ENCODE measurements at regions not wholly inside any gene's neighbourhood (a gene's known extent, or its start where the extent isn't known, plus 50 kb on each side); places are given as distances from the start of the nearest gene placed in this dataset.

GRCh38 chr18:57202881-57203280 is 56.0 kb downstream of the BOD1L2 start:
- Histone ChIP-seq H3K36me3 (ENCODE audit: low read depth) (no peaks in the 10 kb centered on the region), H3K9me2 (ENCODE audit: insufficient read depth) (no peaks in the 10 kb centered on the region), H3F3A (ENCODE audit: insufficient read depth) (no peaks in the 10 kb centered on the region), H2AFZ (no peak overlapping the region), H3K4me2 (ENCODE audit: unreplicated experiment) (no peak overlapping the region), H3K9me3 (ENCODE audit: low read depth) (no peaks in the 10 kb centered on the region), H3K27ac (no peak overlapping the region), H3K4me3 (no peak overlapping the region), H3K27me3 (replicated peaks; ENCODE audit: insufficient read depth) (no peaks in the 10 kb centered on the region), H3K4me1 (ENCODE audit: insufficient read depth) (no peaks in the 10 kb centered on the region), H3K79me2 (ENCODE audit: insufficient read depth) (no peaks in the 10 kb centered on the region), H4K20me1 (ENCODE audit: insufficient read depth) (no peaks in the 10 kb centered on the region), H3K9ac (no peak overlapping the region)
- WGBS, 2 experiments (ENCODE audit: low coverage in 1 of 2, low lambda C conversion rate in 2 of 2, missing lambda C conversion rate in 2 of 2): 12 to 23% methylated on average over 3 of the region's 3 CpGs
- no peak for DNase-seq
- in situ Hi-C loops (cut with MboI): no loop called here
- no peak for TF ChIP-seq EZH2 (IDR thresholded peaks at IDR 0.05; ENCODE audit: insufficient read depth, poor library complexity, severe bottlenecking)
- TF ChIP-seq EZH2phosphoT487 (IDR thresholded peaks at IDR 0.05; ENCODE audit: insufficient read depth, low read depth): no peak

DNA sequence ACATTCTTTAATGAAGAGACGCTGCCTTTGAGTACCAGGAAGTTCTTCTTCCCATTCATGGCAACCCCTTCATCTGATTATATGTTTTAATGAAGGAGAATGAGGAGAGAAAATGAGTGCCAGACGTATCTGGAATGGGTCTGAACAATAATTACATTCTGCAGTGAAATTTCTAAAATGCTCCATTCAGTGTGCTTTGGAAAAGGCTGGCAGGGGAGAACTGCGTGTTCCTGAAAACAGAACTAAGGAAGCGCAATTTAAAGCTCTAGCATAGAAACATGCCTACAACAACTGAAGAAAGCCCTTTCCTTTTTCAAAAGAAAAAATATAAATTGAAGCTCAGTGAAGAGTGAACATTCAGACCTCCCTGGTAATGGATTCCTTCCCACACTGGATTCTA is 58.8 kb downstream of the BOD1L2 start:
- no peak overlapping the region for H2AFZ ChIP-seq

GRCh38 chr18:57207124-57207916 is 60.4 kb downstream of the BOD1L2 start:
- Histone ChIP-seq H3K4me1 (ENCODE audit: insufficient read depth) (peaks cover 13% of the 10 kb centered on the region), H3K9me3 (ENCODE audit: low read depth) (no peaks in the 10 kb centered on the region), H3K9me2 (ENCODE audit: insufficient read depth) (no peaks in the 10 kb centered on the region), H3K4me3 (no peak overlapping the region), H3K36me3 (ENCODE audit: low read depth) (no peaks in the 10 kb centered on the region), H2AFZ (no peak overlapping the region), H4K20me1 (ENCODE audit: insufficient read depth) (no peaks in the 10 kb centered on the region), H3K79me2 (ENCODE audit: insufficient read depth) (no peaks in the 10 kb centered on the region), H3K27me3 (replicated peaks; ENCODE audit: insufficient read depth) (no peaks in the 10 kb centered on the region), H3K4me2 (ENCODE audit: unreplicated experiment) (no peak overlapping the region), H3K9ac (no peak overlapping the region), H3K27ac (no peak overlapping the region), H3F3A (ENCODE audit: insufficient read depth) (no peaks in the 10 kb centered on the region)
- DNase-seq: no peak
- in situ Hi-C loops (cut with MboI): no loop called here
- no peak for TF ChIP-seq EZH2 (IDR thresholded peaks at IDR 0.05; ENCODE audit: insufficient read depth, poor library complexity, severe bottlenecking)
- TF ChIP-seq EZH2phosphoT487 (IDR thresholded peaks at IDR 0.05; ENCODE audit: insufficient read depth, low read depth): no peak
- WGBS, 2 experiments (ENCODE audit: low coverage in 1 of 2, low lambda C conversion rate in 2 of 2, missing lambda C conversion rate in 2 of 2): 58 to 61% methylated on average over 6 of the region's 6 CpGs

More for the DNA sequence above, 58.8 kb downstream of the BOD1L2 start:
- Histone ChIP-seq H3K27me3 (replicated peaks; ENCODE audit: insufficient read depth) (no peaks in the 10 kb centered on the region), H3K4me1 (ENCODE audit: insufficient read depth) (peaks cover 8% of the 10 kb centered on the region), H4K20me1 (ENCODE audit: insufficient read depth) (no peaks in the 10 kb centered on the region), H3K4me3 (no peak overlapping the region), H3K4me2 (ENCODE audit: unreplicated experiment) (no peak overlapping the region), H3K36me3 (ENCODE audit: low read depth) (no peaks in the 10 kb centered on the region), H3K9me2 (ENCODE audit: insufficient read depth) (no peaks in the 10 kb centered on the region), H3F3A (ENCODE audit: insufficient read depth) (no peaks in the 10 kb centered on the region), H3K9me3 (ENCODE audit: low read depth) (no peaks in the 10 kb centered on the region), H3K27ac (no peak overlapping the region), H3K9ac (no peak overlapping the region), H3K79me2 (ENCODE audit: insufficient read depth) (no peaks in the 10 kb centered on the region)
- DNase-seq: no peak
- TF ChIP-seq EZH2phosphoT487 (IDR thresholded peaks at IDR 0.05; ENCODE audit: insufficient read depth, low read depth) (no peak), EZH2 (IDR thresholded peaks at IDR 0.05; ENCODE audit: insufficient read depth, poor library complexity, severe bottlenecking) (no peak)
- in situ Hi-C loops (cut with MboI): no loop called here
- WGBS, 2 experiments (ENCODE audit: low coverage in 1 of 2, low lambda C conversion rate in 2 of 2, missing lambda C conversion rate in 2 of 2): 27 to 28% methylated on average over 4 of the region's 4 CpGs

- H3K27me3 ChIP-seq (replicated peaks; ENCODE audit: insufficient read depth): no peaks in the 10 kb centered on the region
- no peak overlapping the region for H3K27ac ChIP-seq
- H4K20me1 ChIP-seq (ENCODE audit: insufficient read depth): no peaks in the 10 kb centered on the region
- H3K4me3 ChIP-seq: no peak overlapping the region
- TF ChIP-seq EZH2 (IDR thresholded peaks at IDR 0.05; ENCODE audit: insufficient read depth, poor library complexity, severe bottlenecking) (no peak), EZH2phosphoT487 (IDR thresholded peaks at IDR 0.05; ENCODE audit: insufficient read depth, low read depth) (no peak)
- H3F3A ChIP-seq (ENCODE audit: insufficient read depth): no peaks in the 10 kb centered on the region
- H3K36me3 ChIP-seq (ENCODE audit: low read depth): no peaks in the 10 kb centered on the region
- DNase-seq: no peak
- H3K79me2 ChIP-seq (ENCODE audit: insufficient read depth): no peaks in the 10 kb centered on the region
- H3K4me1 ChIP-seq (ENCODE audit: insufficient read depth): peaks cover 13% of the 10 kb centered on the region
- 73 to 80% methylated on average over 7 of the region's 7 CpGs for WGBS, 2 experiments (ENCODE audit: low coverage in 1 of 2, low lambda C conversion rate in 2 of 2, missing lambda C conversion rate in 2 of 2)
- no peaks in the 10 kb centered on the region for H3K9me2 ChIP-seq (ENCODE audit: insufficient read depth)
- no peak overlapping the region for H3K4me2 ChIP-seq (ENCODE audit: unreplicated experiment)
- in situ Hi-C loops (cut with MboI): no loop called here
- H3K9me3 ChIP-seq (ENCODE audit: low read depth): no peaks in the 10 kb centered on the region
- no peak overlapping the region for H3K9ac ChIP-seq
- no peak overlapping the region for H2AFZ ChIP-seq
Observed at GRCh38 chr18:57208047-57208446, 61.2 kb downstream of the BOD1L2 start.

All from GM23248 (cell line).